DOHH2 (cell line): ENCODE measurements at regions not wholly inside any gene's neighbourhood (a gene's known extent, or its start where the extent isn't known, plus 50 kb on each side); places are given as distances from the start of the nearest gene placed in this dataset.

Experiments used
- CTCF ChIP-seq: fragments of 200-600 bp; sonication (generic); IDR thresholded peaks from one replicate; pipeline ENCODE4 v1.5.1; 2014; ENCODE audit warnings: antibody characterized with exemption, mild to moderate bottlenecking, low read depth, low read length; ENCODE audit not compliant: poor library complexity, severe bottlenecking
- EZH2phosphoT487 ChIP-seq: fragments of 200-600 bp; sonication (generic); IDR thresholded peaks from 2 replicates; pipeline ENCODE4 v1.6.1; 2017; ENCODE audit warnings: borderline replicate concordance, mild to moderate bottlenecking, antibody characterized with exemption, low read length, moderate library complexity, mixed read lengths

DNA sequence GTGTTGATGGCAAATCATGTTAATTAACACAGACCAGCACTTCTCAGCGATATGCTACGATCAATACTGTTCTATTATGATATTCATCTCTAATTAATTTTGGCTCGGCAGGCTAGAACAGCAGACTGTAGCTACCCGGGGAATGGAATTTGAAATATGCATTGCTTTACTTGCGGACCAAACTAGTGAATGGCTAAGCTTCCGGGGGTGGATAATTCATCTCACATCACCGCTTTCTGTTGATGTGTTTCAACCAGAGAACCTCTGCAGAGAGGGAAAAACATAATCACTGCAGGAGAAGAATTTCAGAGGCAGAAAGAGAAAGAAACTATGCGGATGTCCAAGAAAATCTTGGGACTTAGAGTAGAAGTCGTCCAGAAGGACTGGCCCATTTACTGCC lies 490.9 kb downstream of the STK39 start:
- no peak for TF ChIP-seq CTCF
- no peak for TF ChIP-seq EZH2phosphoT487
